ENCODE measurements at regions not wholly inside any gene's neighbourhood (a gene's known extent, or its start where the extent isn't known, plus 50 kb on each side); places are given as distances from the start of the nearest gene placed in this dataset.

DNA sequence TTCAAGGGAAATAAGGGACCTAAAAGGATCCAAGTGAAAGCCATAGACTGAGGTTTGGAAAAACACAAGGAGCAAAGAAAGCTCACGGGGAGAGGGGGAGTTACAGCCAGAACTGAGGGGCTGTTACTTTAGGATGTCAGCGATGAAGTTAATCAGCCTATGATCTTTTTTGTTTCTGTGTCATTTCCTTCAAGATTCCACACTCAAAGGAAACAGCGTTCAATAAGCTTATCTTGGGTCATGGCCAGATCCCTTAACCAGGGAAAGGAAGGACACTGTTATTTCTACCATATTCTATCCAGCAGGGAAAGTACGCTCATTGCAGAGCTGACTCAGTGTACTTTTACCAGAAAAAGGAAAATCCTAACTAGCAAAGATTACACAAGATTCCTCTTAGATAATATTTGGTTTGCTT, 132.8 kb downstream of the PFDN4 start (continued):
- no peak for TF ChIP-seq REST (IDR thresholded peaks at IDR 0.05)
- TF ChIP-seq, protein P1, sequence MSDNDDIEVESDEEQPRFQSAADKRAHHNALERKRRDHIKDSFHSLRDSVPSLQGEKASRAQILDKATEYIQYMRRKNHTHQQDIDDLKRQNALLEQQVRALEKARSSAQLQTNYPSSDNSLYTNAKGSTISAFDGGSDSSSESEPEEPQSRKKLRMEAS (IDR thresholded peaks at IDR 0.05): no peak
- TF ChIP-seq EGR1 (IDR thresholded peaks at IDR 0.05; ENCODE audit: low read depth in 2 of 2): no peak
- TF ChIP-seq SP1 (IDR thresholded peaks at IDR 0.05): no peak
- TF ChIP-seq ATF3 (IDR thresholded peaks at IDR 0.05): no peak
- TF ChIP-seq HNF4G (IDR thresholded peaks at IDR 0.05): no peak
- TF ChIP-seq JUND (IDR thresholded peaks at IDR 0.05): no peak

DNA sequence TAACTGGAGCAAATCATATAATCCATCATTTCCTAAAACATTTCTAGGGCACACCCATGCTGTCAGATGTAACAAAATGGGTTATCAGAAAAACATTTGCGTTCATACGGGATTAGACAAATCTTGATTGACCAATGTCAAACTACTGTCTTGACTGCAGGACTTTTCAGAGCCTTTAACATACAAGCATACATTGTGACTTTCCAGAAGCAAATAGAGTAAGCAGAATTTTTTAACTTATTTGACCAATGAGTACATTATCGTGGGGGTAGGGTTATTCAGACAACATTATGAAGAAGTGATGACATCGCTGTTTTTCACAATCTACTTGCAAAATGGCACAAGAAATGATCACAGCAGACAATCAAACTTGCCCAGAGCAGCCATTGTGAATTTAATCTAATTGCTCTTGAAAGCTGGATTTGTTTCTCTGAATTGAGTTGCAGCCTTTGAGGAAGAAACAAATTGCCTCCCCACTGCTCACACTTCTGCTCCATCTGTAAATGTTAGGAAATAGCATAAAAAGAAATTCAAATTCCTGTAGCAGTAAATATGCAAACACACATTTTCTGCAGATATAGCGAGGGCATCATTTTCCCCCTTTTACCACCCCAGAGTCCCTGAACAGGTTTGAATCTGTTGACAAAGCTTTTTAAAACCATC, 133.0 kb upstream of the DOK5 start:
- no peaks in the 10 kb centered on the region for H3K36me3 ChIP-seq (ENCODE audit: control insufficient read depth in 4 of 4, insufficient read depth in 3 of 4, low read depth in 1 of 4, low read length in 3 of 4)
- TF ChIP-seq FOXA1 (IDR thresholded peaks at IDR 0.05) (no peak), NR2F2 (IDR thresholded peaks at IDR 0.05) (no peak)
- H3K27ac ChIP-seq (ENCODE audit: low read depth in 1 of 2, low read length in 2 of 2): no peak overlapping the region
- 91% methylated on average over 5 of the region's 5 CpGs for WGBS
- peaks cover 0 to 3% (median 0%) of the 10 kb centered on the region in 4 donors for H3K4me1 ChIP-seq (ENCODE audit: control insufficient read depth in 4 of 4, insufficient read depth in 4 of 4, low read length in 3 of 4)
- no peak overlapping the region for H3K9ac ChIP-seq (ENCODE audit: low read depth in 1 of 2, low read length in 2 of 2)
- no peaks in the 10 kb centered on the region for H3K27me3 ChIP-seq (ENCODE audit: control insufficient read depth in 4 of 4, insufficient read depth in 4 of 4, low read length in 3 of 4)
- no peaks in the 10 kb centered on the region for H3K9me3 ChIP-seq (ENCODE audit: control insufficient read depth in 4 of 4, low read length in 3 of 4)
- DNase-seq (ENCODE audit: low spot score): no peak
- H3K4me3 ChIP-seq (ENCODE audit: low read depth in 1 of 3, low read length in 3 of 3): no peak overlapping the region

- DNase-seq (ENCODE audit: low spot score): no peak
- Histone ChIP-seq H3K9ac (ENCODE audit: low read depth in 1 of 2, low read length in 2 of 2) (no peak overlapping the region), H3K36me3 (ENCODE audit: control insufficient read depth in 4 of 4, insufficient read depth in 3 of 4, low read depth in 1 of 4, low read length in 3 of 4) (no peaks in the 10 kb centered on the region), H3K27ac (ENCODE audit: low read depth in 1 of 2, low read length in 2 of 2) (no peak overlapping the region), H3K9me3 (ENCODE audit: control insufficient read depth in 4 of 4, low read length in 3 of 4) (no peaks in the 10 kb centered on the region), H3K4me1 (ENCODE audit: control insufficient read depth in 4 of 4, insufficient read depth in 4 of 4, low read length in 3 of 4) (peaks cover 0 to 3% (median 0%) of the 10 kb centered on the region in 4 donors), H3K27me3 (ENCODE audit: control insufficient read depth in 4 of 4, insufficient read depth in 4 of 4, low read length in 3 of 4) (no peaks in the 10 kb centered on the region), H3K4me3 (ENCODE audit: low read depth in 1 of 3, low read length in 3 of 3) (no peak overlapping the region)
- 74% methylated on average over 4 of the region's 4 CpGs for WGBS
- no peak for TF ChIP-seq JUND (IDR thresholded peaks at IDR 0.05)
- TF ChIP-seq ZBTB33 (IDR thresholded peaks at IDR 0.05): no peak
- TF ChIP-seq RAD21 (IDR thresholded peaks at IDR 0.05): no peak
- no peak for TF ChIP-seq TAF1 (conservative IDR thresholded peaks at IDR 0.05)
- TF ChIP-seq, protein P1 (IDR thresholded peaks at IDR 0.05): no peak
- TF ChIP-seq NR2F2 (IDR thresholded peaks at IDR 0.05): no peak
- no peak for TF ChIP-seq YY1 (IDR thresholded peaks at IDR 0.05)
- TF ChIP-seq HNF4A (conservative IDR thresholded peaks at IDR 0.05): no peak
- no peak for TF ChIP-seq SP1 (IDR thresholded peaks at IDR 0.05)
- no peak for TF ChIP-seq HNF4G (IDR thresholded peaks at IDR 0.05)
- no peak for TF ChIP-seq FOXA1 (IDR thresholded peaks at IDR 0.05)
- no peak for TF ChIP-seq RXRA (IDR thresholded peaks at IDR 0.05)
- TF ChIP-seq, protein P2, sequence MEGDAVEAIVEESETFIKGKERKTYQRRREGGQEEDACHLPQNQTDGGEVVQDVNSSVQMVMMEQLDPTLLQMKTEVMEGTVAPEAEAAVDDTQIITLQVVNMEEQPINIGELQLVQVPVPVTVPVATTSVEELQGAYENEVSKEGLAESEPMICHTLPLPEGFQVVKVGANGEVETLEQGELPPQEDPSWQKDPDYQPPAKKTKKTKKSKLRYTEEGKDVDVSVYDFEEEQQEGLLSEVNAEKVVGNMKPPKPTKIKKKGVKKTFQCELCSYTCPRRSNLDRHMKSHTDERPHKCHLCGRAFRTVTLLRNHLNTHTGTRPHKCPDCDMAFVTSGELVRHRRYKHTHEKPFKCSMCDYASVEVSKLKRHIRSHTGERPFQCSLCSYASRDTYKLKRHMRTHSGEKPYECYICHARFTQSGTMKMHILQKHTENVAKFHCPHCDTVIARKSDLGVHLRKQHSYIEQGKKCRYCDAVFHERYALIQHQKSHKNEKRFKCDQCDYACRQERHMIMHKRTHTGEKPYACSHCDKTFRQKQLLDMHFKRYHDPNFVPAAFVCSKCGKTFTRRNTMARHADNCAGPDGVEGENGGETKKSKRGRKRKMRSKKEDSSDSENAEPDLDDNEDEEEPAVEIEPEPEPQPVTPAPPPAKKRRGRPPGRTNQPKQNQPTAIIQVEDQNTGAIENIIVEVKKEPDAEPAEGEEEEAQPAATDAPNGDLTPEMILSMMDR (IDR thresholded peaks at IDR 0.05; ENCODE audit: low read depth, low read length, missing input control): no peak
- TF ChIP-seq ATF3 (IDR thresholded peaks at IDR 0.05): no peak
- no peak for TF ChIP-seq REST (IDR thresholded peaks at IDR 0.05)
These were observed 132.3 kb upstream of the DOK5 start for GRCh38 chr20:54343099-54343498.

Measured in liver (tissue), 8 donors.